GM23248 (cell line): ENCODE measurements at regions not wholly inside any gene's neighbourhood (a gene's known extent, or its start where the extent isn't known, plus 50 kb on each side); places are given as distances from the start of the nearest gene placed in this dataset.

Experiments
- DNase-seq: peaks from one replicate; pipeline ENCODE4 v3.0.0-alpha.2; 2015
- H2AFZ ChIP-seq: fragments of 200-600 bp; sonication (generic); 2 replicates; pipeline ENCODE4 v1.6.1; 2016; ENCODE audit warnings: antibody characterized with exemption
- H3F3A ChIP-seq: fragments of 200-600 bp; sonication (generic); 2 replicates; pipeline ENCODE4 v1.6.1; 2016; ENCODE audit warnings: mild to moderate bottlenecking, antibody characterized with exemption, mixed run types; ENCODE audit not compliant: insufficient read depth
- H3K27ac ChIP-seq: fragments of 200-600 bp; sonication (generic); 2 replicates; pipeline ENCODE4 v1.5.1; 2016; ENCODE audit warnings: mild to moderate bottlenecking
- H3K27me3 ChIP-seq: fragments of 200-600 bp; sonication (generic); replicated peaks from 2 replicates; pipeline ENCODE4 v1.6.1; 2016; ENCODE audit warnings: mild to moderate bottlenecking; ENCODE audit not compliant: insufficient read depth
- H3K36me3 ChIP-seq: fragments of 200-600 bp; sonication (generic); 2 replicates; pipeline ENCODE4 v1.6.1; 2016; ENCODE audit warnings: low read depth, mild to moderate bottlenecking
- H3K4me1 ChIP-seq: fragments of 200-600 bp; sonication (generic); 2 replicates; pipeline ENCODE4 v1.6.1; 2016; ENCODE audit warnings: mild to moderate bottlenecking; ENCODE audit not compliant: insufficient read depth
- H3K4me2 ChIP-seq: fragments of 200-600 bp; sonication (generic); one replicate; pipeline ENCODE4 v1.6.1; 2016; ENCODE audit warnings: mild to moderate bottlenecking; ENCODE audit not compliant: unreplicated experiment
- H3K4me3 ChIP-seq: fragments of 200-600 bp; sonication (generic); 2 replicates; pipeline ENCODE4 v1.5.1; 2016; ENCODE audit warnings: mild to moderate bottlenecking
- H3K79me2 ChIP-seq: fragments of 200-600 bp; sonication (generic); 2 replicates; pipeline ENCODE4 v1.6.1; 2016; ENCODE audit warnings: mild to moderate bottlenecking; ENCODE audit not compliant: insufficient read depth
- H3K9ac ChIP-seq: fragments of 200-600 bp; sonication (generic); 2 replicates; pipeline ENCODE4 v1.6.1; 2016; ENCODE audit warnings: mild to moderate bottlenecking
- H3K9me2 ChIP-seq: fragments of 200-600 bp; sonication (generic); 2 replicates; pipeline ENCODE4 v1.6.1; 2016; ENCODE audit warnings: mixed run types, mild to moderate bottlenecking, moderate library complexity; ENCODE audit not compliant: insufficient read depth
- H3K9me3 ChIP-seq: fragments of 200-600 bp; sonication (generic); one replicate; pipeline ENCODE4 v1.6.1; 2017; ENCODE audit warnings: low read depth
- H4K20me1 ChIP-seq: fragments of 200-600 bp; sonication (generic); 2 replicates; pipeline ENCODE4 v1.6.0; 2016; ENCODE audit not compliant: insufficient read depth
- EZH2 ChIP-seq: fragments of 200-600 bp; sonication (generic); IDR thresholded peaks from 2 replicates; pipeline ENCODE4 v1.6.1; 2018; ENCODE audit warnings: antibody characterized with exemption, mild to moderate bottlenecking; ENCODE audit not compliant: insufficient read depth, poor library complexity, severe bottlenecking
- EZH2phosphoT487 ChIP-seq: fragments of 200-600 bp; sonication (generic); IDR thresholded peaks from 2 replicates; pipeline ENCODE4 v1.6.1; 2018; ENCODE audit warnings: antibody characterized with exemption, moderate library complexity, mild to moderate bottlenecking, low read depth; ENCODE audit not compliant: insufficient read depth
- WGBS, 2 experiments: methylation state at CpG; one replicate each; pipeline ENCODE4 v1.1.6; 2015 to 2017; ENCODE audit warnings: low lambda C conversion rate in 2 of 2, low coverage in 1 of 2; ENCODE audit errors: missing lambda C conversion rate in 2 of 2; 5-methylcytosine and 5-hydroxymethylcytosine counted together
- in situ Hi-C: fragments of 300-500 bp; cut with MboI; formaldehyde crosslinking; loops from 2 replicates; pipeline ENCODE4 v1.15.0; 2020

GRCh38 chr16:72482695-72483094 lies 310.7 kb upstream of the PMFBP1 start:
- in situ Hi-C loops, result loop anchor here (25.0 kb wide), 1 partner anchor 705 kb away; no protein-coding TSS in a partner anchor
- H2AFZ ChIP-seq, result no peak overlapping the region

GRCh38 chr16:72481419-72481818 lies 309.5 kb upstream of the PMFBP1 start:
- Histone ChIP-seq H3K4me3 (no peak overlapping the region), H3K27me3 (no peaks in the 10 kb centered on the region), H2AFZ (no peak overlapping the region), H3K9ac (no peak overlapping the region), H4K20me1 (no peaks in the 10 kb centered on the region), H3K27ac (peak overlapping the region; percentile 9; the same call in 1 of the 2 replicates), H3K79me2 (no peaks in the 10 kb centered on the region), H3K9me2 (no peaks in the 10 kb centered on the region), H3K9me3 (no peaks in the 10 kb centered on the region), H3F3A (peaks cover 17% of the 10 kb centered on the region), H3K4me2 (peak overlapping the region; percentile 59), H3K36me3 (no peaks in the 10 kb centered on the region), H3K4me1 (peaks cover 18% of the 10 kb centered on the region)
- TF ChIP-seq EZH2 (no peak), EZH2phosphoT487 (no peak)
- in situ Hi-C loops, result loop anchor here (25.0 kb wide), 1 partner anchor 706 kb away; no protein-coding TSS in a partner anchor
- DNase-seq, result peak; percentile 10

More at GRCh38 chr16:72482695-72483094, 310.7 kb upstream of the PMFBP1 start:
- Histone ChIP-seq H4K20me1 (no peaks in the 10 kb centered on the region), H3K4me2 (no peak overlapping the region), H3K27ac (no peak overlapping the region), H3F3A (peaks cover 17% of the 10 kb centered on the region), H3K4me1 (peaks cover 18% of the 10 kb centered on the region), H3K9me3 (no peaks in the 10 kb centered on the region), H3K4me3 (no peak overlapping the region), H3K27me3 (no peaks in the 10 kb centered on the region), H3K9me2 (no peaks in the 10 kb centered on the region), H3K9ac (no peak overlapping the region), H3K36me3 (no peaks in the 10 kb centered on the region), H3K79me2 (no peaks in the 10 kb centered on the region)
- TF ChIP-seq EZH2phosphoT487, result no peak
- no peak for TF ChIP-seq EZH2
- WGBS, 2 experiments, result 77% methylated on average over 3 of the region's 3 CpGs
- DNase-seq, result no peak

DNA sequence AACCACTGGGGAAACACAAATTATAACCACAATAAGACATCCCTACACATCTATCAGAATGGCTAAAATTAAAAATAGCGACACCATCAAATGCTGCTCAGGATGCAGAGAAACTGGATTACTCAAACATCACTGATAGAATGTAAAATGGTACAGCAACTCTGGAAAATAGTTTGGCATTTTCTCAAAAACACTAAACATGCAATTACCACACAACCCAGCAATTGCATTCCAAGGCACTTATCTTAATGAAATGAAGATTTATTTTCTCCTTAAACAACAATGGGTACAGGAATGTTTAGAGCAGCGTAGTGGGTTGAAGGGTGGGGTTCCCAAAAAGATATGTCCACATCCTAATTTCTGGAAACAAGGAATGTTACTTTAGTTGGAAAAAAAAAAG lies 309.0 kb upstream of the PMFBP1 start:
- Histone ChIP-seq H3K9me3 (no peaks in the 10 kb centered on the region), H3F3A (peaks cover 17% of the 10 kb centered on the region), H2AFZ (no peak overlapping the region; the same call in 1 of the 2 replicates), H3K9me2 (no peaks in the 10 kb centered on the region), H3K9ac (no peak overlapping the region), H3K27ac (peak overlapping the region; percentile 9; the same call in 1 of the 2 replicates), H3K36me3 (no peaks in the 10 kb centered on the region), H3K4me3 (no peak overlapping the region), H3K4me2 (peak overlapping the region; percentile 59), H3K79me2 (no peaks in the 10 kb centered on the region), H4K20me1 (no peaks in the 10 kb centered on the region), H3K4me1 (peaks cover 18% of the 10 kb centered on the region), H3K27me3 (no peaks in the 10 kb centered on the region)
- TF ChIP-seq EZH2, result no peak
- no peak for TF ChIP-seq EZH2phosphoT487
- 37 to 42% methylated on average over 2 of the region's 2 CpGs for WGBS, 2 experiments
- in situ Hi-C loops, result loop anchor here (25.0 kb wide), 1 partner anchor 706 kb away; no protein-coding TSS in a partner anchor
- peak; percentile 55 for DNase-seq

GRCh38 chr16:72475688-72476087 lies 303.7 kb upstream of the PMFBP1 start:
- Histone ChIP-seq H3F3A (peaks cover 21% of the 10 kb centered on the region; the same call in 1 of the 2 replicates), H3K4me3 (no peak overlapping the region), H3K9ac (no peak overlapping the region), H3K9me2 (no peaks in the 10 kb centered on the region), H3K9me3 (no peaks in the 10 kb centered on the region), H3K4me2 (no peak overlapping the region), H2AFZ (no peak overlapping the region), H3K36me3 (no peaks in the 10 kb centered on the region), H4K20me1 (no peaks in the 10 kb centered on the region), H3K27me3 (no peaks in the 10 kb centered on the region), H3K27ac (no peak overlapping the region), H3K79me2 (no peaks in the 10 kb centered on the region), H3K4me1 (peaks cover 28% of the 10 kb centered on the region)
- WGBS, 2 experiments, result 82 to 83% methylated on average over 3 of the region's 3 CpGs
- TF ChIP-seq EZH2phosphoT487 (no peak), EZH2 (no peak)
- DNase-seq, result no peak
- in situ Hi-C loops, result loop anchor here (25.0 kb wide), 1 partner anchor 712 kb away; no protein-coding TSS in a partner anchor
